ENCODE measurements at regions not wholly inside any gene's neighbourhood (a gene's known extent, or its start where the extent isn't known, plus 50 kb on each side); places are given as distances from the start of the nearest gene placed in this dataset.

DNA sequence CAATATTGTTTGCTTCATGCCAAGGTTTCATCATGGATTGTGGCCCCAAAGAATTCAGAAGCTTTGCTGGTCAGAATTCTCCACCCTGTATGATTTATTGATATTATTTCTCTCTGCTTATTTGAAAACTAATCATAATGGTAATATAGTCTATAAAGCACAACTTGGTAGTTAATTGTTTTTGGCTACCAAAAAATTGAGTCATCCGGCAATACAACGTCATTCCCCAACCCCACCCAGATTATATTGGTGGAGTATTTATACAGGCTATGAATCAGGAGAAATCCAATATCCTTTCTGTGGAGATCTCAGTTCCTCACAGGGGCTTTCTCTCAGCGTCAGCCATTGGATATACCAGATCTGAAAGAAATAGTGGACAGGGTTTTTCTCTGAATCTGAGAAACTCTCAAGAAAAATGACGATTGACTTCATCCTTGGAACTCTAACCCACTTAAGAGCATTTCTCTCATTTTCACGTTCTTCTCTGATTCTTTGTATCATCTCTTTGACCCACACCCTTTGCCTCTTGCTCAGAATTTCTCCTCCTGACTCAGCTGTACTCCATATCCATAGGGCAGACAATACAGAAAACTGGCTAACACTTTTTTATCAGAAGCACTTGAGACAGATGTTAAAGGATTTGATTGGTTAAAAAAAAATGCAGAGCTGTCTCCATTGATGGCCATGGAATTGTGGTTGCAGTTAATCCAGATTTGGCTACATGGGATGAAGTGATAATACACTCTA, 1055.8 kb upstream of the CADM2 start:
- DNase-seq: no peak

DNA sequence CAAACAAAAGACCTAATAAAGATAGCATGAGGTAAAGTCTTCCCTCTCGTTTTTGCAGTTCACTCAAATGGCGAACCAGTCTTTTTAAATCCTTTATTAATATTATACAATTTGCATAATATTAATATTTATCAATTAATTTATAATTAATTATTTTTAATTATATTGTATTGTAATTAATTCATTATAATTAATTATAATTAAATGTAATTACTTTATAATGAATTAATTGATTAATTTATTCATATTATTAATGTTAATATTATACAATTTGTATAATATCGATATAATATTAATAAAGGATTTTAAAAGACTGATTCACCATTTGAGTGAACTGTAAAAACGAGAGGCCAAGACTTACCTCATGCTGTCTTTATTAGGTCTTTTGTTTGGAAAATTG, 1045.4 kb upstream of the CADM2 start:
- no peak for DNase-seq

DNA sequence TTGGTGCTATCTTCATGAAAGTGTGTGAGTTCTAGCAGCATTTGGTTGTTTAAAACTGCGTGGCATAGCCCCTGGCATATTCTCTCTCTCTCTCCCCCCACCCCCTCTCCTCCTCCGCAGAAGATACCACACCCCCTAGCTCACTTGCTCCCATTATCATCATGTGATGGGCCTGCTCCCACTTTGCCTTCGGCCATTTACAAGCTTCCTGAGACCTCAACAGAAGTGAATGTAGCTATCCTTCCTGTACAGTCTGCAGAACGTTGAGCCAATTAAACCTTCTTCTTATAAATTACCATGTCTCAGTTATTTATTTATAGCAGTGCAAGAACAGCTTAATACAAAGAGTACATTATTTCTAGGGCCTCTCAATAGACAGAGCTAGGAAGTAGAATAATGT, 1032.5 kb upstream of the CADM2 start:
- DNase-seq: no peak

DNA sequence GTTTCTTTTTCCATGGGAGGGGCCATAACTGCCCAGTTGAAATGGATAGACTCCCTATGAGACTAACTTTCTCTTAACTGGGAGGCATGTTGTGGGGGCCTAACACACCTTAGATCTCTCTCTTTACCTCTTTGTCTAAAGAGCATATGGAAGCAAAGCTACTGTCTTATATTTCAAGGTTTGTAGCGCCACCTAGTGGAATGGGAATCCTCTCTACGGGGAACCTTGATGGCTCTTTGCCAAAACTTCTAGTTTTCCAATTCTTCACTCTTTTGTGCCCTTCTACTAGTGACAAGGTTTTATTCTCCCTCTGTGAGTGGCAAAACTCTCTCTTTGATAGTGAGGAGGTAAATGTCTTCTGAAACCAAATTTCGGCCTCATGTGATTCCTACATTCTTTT, 1030.4 kb upstream of the CADM2 start:
- no peak for DNase-seq

DNA sequence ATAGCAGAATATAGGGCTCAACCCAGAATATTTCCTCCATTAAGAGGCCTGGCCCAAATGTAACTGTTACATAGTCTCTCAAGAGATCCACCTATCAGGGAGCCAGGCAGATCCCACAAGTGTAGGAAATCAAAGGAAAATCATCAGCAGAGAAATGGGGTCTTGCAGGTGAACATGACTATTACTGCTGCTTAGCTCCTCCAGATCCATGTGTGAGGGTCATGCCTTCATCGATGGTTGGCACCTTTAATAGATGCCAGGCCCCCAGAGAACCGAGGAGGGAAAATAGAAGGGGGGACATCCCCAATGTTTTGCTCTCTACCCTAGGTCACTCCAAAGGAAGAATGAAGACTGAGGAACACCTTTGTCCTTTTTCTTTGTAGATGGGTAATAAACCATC, 1029.9 kb upstream of the CADM2 start:
- DNase-seq: no peak

DNA sequence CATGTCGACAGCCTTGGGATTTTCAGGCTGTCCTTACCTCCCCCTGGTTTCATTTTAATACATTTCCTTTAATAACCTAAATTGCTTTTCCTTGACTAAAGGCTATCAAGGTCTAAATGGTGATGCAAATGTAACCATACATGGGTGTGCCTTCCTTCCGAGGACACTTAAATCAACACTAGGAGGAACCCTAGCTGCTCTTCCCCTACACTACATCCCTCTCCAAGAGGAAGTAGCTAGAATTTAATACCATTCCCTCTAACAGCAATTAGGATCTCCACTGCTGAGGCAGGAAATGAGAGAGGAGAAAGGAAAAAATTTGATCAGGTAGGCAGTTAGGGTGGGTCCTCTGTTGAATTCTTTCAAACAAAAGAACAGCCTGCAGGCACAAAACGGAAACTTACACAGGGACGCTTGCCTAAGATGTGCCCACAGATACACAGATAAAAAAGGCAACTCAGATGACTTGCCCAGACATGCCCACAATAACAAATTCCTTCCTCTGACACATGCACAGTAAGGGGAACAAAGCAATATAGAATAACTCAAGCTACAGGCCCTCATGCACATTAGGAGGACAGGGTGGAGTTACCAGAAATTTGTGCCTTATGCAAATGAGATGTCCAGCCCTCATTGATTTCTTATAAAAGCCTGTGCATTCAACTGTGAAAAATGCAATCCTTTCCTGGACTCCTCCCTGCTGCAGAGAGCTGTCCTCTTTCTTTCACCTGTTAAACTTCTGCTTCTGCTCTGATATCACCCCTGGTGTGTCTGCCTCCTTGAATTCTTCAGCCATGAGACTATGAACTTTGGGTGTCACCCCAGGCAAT, 1024.4 kb upstream of the CADM2 start:
- DNase-seq: no peak

DNA sequence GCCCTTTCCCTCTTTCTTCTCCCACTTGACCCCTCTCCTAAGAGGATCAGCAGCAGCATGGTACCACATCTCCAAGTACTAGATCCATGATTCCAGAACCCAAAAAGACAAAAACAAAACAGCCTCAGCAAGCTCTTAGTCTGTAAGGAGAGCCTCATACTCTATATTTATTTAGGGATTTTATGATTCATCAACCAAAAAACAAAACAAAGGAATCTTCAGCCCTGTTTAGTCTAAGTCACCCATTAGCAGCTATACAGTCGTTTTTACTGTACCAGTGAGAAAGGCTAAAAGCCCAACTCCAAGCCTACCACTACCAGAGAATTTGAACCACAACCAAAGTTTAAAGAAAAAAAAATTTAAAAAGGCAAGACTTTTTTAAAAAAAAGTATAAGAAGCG, 1020.3 kb upstream of the CADM2 start:
- no peak for DNase-seq

DNA sequence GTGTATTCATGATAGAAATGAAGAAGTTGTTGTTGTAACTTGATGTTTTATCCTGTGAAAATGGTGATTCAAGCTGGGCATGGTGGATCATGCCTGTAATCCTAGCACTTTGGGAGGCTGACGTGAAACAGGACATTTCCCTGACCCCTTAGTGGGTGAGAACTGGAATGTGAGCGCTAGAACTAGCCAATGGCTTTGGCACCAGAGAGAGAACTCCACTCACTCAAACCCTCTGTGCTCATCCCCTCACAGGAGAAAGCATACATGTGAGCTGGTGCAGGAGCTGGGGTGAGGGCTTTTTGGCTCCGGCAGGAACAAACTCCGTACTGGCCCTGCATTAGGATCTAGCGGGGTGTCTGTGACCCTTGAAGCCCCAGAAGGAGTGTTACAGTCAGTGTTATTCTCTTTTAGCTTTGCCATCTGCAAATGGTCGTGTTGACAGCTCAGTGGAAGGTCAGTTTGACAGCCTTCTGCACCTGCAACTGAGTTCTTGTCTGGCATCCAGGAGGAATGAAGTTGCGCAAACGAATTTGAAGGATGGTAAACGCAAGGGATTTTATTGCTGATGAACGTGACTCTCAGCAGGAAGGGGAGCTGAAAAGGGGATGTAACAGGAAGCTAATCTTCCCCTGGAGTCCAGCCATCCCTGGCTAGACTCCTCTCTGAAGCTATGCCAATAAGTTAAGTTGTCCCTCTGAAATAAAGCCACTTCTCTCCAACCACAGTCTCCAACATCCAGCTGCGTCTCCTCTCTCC, 1016.6 kb upstream of the CADM2 start:
- no peak for DNase-seq

DNA sequence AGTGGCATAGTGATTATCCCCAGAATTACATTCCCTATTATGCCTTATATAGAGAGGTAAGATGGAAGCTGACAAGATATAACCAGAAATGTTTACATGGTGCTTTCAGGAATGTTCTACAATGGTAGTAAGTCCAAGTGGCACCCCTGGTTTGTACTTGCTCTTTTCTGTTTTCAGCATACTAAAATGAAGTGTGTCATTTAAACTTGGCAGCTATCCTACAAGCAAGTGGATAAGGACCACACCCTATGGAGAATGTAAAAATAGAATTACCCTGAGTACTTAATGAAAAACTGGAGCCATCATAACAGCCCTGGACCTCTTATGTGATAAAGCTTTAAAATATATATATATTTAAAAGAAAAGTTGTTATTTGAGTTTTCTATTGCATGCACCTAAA, 1012.7 kb upstream of the CADM2 start:
- no peak for DNase-seq

DNA sequence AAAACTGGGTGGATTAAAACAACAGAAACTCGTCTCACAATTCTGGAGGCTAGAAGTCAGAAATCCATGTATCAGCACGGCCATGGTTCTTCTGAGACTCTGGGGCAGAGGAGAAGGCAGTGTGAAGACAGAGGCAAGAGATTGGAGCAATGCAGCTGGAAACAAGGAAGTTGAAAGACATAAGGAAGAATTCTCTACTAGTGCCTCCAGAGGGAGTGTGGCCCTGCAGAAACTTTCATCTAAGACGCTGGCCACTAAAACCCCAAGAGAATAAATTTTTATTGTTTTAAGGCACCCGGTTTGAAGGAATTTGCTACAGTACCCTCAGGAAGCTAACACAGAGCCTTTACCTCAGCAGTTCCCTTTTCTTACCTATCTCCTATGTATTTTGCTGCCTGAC, 1012.2 kb upstream of the CADM2 start:
- DNase-seq: no peak

DNA sequence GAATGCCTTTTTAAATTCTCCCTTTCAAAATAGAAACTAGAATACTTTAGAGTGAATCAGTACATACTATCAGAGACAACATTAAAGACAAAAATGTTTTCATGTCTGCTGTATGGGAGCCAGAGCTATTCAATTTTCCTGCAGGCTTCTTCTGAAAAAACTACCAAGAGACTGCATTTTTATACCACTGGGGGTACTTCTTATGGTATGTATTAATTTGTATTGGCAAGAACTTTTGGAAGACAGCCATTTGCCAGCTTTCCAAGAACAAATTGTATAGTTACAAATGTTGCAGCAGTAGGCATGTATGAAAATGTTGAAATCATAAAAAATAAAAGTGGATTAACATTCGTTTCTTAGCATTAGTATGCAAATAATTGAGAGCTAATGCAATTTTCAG, 1010.0 kb upstream of the CADM2 start:
- DNase-seq: no peak

DNA sequence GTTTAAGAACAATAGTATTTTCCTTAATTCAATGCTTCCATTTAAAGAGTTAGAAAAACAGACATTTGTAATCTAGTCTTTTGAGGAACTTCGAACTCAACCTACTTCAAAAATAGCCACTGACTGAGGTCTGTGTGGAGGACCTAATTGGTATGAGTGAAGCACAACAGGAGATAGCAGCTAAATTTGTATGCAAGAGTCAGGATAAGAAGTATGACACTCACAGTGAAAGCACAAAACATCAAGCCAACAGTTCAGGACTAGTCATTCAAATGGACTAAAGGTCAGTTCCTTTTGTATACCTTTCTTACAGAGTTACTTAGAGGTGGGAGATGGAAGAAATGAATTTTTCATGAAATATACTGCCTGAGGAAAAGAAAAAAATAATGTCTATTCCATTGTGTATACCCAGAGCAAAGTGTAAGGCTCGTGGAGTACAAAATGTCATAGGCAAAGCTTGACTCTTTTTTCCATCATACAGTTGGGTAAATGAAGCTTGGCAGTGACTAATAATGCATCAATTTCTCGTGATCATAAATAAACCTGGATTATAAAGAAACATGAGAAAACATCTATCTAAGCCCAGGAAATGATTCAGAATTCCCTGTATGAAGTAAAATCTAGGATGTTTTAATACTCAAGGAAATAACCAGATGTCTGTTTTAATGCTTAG, 1005.2 kb upstream of the CADM2 start:
- no peak for DNase-seq

DNA sequence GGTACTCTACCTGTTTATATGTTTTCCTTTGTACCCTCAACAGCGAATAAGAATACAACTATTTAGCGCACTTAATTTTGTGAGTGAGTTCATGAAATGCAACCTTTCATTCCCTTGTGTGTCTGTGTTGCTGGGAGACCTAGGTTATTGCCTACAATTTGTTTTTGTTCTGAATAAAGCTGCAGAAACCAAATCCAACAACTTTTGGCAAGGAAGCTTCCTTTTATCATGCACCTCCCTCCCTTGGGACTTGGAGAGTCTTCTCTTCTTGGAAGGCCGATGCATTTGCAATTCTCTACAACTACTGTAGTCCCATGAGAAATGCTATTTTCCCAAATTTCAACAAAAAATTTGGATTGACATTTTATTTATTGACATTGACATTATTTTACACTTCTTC, 1002.4 kb upstream of the CADM2 start:
- DNase-seq: no peak

DNA sequence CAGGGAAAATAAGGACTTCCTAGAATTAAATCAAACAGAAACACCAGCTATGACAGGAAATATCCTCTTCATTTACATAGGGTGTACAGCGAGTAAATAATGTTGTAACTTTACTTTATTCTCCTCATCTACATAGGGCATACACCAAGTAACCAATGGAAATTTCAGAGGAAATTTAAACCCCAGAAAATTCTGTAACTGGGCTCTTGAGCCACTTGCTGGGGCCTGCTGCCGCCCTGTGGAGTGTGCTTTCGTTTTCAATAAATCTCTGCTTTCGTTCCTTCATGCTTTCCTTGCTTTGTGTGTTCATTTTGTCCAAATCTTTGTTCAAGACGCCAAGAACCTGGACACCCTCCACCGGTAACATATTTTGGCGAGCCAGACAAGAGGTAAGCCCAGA, 990.4 kb upstream of the CADM2 start:
- no peak for DNase-seq

DNA sequence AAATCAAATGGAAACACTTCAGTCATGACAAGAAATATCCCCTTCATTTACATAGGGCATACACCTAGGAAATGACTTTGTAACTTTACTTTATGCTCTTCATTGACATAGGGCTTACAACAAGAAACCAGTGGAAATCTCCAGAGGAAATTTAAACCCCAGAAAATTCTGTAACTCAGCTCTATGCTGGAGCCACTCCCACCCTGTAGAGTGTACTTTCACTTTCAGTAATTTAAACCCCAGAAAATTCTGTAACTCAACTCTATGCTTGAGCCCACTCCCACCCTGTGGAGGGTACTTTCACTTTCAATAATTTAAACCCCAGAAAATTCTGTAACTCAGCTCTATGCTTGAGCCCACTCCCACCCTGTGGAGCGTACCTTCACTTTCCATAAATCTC, 987.1 kb upstream of the CADM2 start:
- DNase-seq: no peak

DNA sequence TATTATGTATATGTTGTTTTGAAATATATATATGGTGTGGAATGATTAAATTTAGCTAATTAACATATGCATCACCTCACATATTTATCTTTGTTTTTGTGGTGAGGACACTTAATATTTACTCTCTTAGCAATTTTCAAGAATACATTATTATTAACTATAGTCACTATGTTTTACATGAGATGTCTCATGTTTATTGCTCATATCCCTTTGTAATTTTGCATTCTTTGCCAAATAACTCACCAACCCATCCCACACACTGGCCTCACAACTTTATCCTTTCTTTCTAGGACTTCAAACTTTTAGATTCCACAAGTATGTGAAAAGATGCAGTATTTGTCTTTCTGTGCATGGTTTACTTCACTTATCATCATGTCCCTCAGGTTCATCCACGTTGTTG, 950.2 kb upstream of the CADM2 start:
- no peak for DNase-seq

DNA sequence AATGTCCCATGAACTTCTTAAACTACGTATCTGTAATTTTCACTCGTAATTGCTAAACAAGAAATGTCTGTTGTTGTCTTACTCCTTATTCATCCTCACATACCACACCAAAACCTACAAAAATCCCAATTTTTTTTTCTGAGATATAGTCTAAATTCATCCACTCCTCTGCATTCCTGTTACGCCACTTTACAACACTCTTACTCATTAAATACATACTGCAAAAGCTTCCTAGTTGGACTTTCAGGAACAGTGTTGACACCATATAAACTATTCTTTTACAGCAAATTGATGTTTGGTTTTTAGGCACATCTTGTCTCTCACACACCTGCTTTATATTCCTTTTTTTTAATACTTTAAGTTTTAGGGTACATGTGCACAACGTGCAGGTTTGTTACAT, 934.9 kb upstream of the CADM2 start:
- DNase-seq: no peak

DNA sequence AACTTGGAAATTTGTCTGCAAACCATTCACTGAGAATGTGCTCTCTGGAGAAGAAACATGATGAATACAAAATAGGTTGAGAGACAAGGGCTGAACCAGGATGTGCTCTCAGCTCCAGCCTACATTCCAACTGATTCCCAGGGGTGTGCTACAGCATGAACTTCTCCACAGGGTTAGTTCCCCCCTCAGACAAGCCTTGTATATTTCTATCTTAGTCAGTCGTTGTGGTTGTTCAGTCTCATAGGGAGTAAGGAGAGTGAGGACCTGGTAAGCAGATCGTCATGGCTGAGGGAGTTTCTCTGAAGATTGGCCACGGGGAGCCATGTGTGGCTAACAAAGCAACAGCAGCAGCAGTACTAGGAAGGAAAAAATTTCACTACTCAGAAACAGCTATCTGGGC, 919.7 kb upstream of the CADM2 start:
- DNase-seq: no peak

DNA sequence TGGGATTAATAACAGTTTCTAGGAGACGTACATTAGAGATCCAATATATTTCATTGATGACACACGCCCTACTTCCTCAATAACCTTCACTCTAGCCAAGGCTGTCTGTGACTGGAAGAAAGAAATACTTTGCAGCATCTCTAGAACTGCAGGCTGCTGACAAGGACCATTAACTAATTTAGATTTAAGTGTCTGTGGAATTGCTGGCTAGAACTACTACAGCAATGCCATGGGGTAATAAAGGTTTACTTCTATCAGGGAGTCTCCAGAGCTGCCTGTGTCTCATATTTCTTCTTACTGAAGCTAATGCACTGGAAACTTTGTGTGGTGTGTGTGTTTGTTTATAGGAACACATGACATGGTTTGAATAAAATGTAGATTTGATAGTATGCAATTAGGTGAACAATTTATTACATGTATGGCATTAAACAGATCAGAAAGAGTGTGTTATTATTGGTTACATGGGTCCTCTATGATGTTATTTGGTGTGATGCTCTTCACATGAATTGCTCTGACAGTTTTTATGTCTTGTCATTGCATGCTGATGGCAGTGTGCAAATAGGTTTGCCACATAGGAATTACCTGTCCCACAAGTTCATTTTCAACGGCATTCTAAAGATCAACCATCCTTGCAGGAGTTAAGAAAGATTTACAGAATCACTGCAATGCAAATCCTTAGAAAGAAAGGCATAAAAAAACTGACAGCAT, 916.2 kb upstream of the CADM2 start:
- DNase-seq: no peak

DNA sequence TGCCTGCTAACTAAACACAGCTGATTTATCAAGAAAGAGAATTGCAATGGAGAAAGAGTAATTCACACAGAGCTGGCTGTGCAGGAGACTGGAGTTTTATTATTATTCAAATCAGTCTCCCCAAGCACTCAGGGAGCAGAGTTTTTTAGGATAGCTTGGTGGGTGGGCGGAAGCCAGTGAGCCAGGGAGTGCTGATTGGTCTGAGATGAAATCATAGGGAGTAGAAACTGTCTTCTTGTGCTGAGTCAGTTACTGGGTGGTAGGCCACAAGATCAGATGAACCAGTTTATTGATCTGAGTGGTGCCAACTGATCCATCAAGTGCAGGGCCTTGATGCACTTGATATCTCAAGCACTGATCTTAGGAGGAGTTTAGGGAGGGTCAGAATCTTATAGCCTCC, 891.9 kb upstream of the CADM2 start:
- no peak for DNase-seq

DNA sequence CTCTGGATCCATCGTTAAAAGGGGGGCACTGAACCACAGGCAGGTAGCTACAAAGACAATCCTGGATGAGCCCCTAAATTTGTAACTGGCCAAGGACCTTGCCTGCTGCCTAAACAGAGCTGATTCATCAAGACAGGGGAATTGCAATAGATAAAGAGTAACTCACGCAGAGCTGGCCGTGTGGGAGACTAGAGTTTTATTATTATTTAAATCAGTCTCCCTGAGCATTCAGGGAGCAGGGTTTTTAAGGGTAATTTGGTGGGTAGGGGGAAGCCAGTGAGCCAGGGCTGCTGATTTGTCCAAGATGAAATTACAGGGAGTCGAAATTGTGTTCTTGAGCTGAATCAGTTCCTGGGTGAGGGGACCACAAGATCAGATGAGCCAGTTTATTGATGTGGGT, 885.1 kb upstream of the CADM2 start:
- no peak for DNase-seq

DNA sequence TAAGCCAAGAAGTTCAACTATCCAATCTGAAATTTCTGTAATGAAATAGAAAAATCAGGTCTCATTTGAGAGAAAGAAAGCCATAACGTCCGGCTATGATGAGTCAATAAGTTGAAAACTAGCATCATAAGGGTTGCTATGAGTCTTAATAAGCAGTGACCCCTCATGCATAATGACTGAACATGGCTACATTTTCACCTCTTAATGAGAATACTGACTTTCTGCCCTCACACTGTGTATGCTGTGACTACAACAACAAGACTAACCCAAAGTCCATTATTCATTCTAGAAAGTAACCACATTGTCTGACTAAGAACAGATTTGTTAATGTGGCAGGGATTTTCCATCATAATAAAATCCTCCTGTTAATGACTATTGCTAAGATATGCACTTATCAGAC, 884.0 kb upstream of the CADM2 start:
- no peak for DNase-seq

DNA sequence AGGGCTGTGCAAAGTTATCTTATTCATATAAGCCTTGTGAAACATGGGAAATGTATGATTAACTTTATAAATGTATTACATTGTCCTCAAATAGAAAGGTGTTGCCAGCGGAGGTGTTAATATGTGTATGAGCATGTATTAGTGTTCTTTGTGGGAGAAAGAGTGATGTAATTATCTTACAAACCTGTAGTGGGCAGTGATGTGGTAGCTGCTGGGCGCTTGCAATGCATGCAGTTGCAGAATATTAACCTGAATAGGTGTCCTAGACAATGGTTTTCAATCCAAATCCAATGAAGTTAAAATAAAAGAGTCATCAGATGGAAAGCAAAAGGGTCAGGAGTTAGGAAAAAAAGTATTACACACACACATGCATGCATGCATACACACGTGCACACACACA, 881.3 kb upstream of the CADM2 start:
- DNase-seq: no peak
